Omental fat pad (tissue), 3 donors: ENCODE measurements at regions not wholly inside any gene's neighbourhood (a gene's known extent, or its start where the extent isn't known, plus 50 kb on each side); places are given as distances from the start of the nearest gene placed in this dataset.

Experiments
- ATAC-seq: fragments of 150-250 bp; one replicate; pipeline ENCODE4 v1.9.1; 2016; ENCODE audit warnings: mild to moderate bottlenecking, moderate library complexity; ENCODE audit not compliant: low FRiP score
- DNase-seq: peaks from one replicate; pipeline ENCODE4 v3.0.0-alpha.2; 2019; ENCODE audit warnings: low spot score
- TF ChIP-seq, protein P1 (sequence below), 3 donors: fragments of 450-650 bp; IDR thresholded peaks; one replicate each; pipeline ENCODE4 v1.5.1; 2016 to 2017; ENCODE audit warnings: antibody characterized with exemption in 3 of 3, mild to moderate bottlenecking in 3 of 3, moderate library complexity in 2 of 3

DNA sequence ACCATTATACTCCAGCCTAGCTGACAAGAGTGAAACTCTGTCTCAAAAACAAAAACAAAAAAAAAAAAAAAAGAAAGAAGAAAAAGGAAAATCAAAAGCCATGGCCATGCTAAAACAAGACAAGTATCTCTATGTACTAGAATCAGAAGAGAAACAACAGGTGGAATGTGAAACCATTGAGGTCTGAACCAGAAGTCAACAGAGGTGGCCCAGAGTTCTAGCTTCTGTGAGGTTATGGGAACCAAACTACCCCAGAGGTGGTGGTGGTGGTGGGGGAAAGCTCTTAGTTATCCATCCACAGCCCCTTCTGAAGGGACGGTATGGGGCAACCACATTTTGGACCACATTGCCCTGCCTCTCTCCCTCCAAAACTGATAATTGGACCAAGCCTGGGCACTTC is 59.5 kb upstream of the ZNF366 start:
- no peak for DNase-seq
- ATAC-seq, result no peak
- TF ChIP-seq, protein P1, sequence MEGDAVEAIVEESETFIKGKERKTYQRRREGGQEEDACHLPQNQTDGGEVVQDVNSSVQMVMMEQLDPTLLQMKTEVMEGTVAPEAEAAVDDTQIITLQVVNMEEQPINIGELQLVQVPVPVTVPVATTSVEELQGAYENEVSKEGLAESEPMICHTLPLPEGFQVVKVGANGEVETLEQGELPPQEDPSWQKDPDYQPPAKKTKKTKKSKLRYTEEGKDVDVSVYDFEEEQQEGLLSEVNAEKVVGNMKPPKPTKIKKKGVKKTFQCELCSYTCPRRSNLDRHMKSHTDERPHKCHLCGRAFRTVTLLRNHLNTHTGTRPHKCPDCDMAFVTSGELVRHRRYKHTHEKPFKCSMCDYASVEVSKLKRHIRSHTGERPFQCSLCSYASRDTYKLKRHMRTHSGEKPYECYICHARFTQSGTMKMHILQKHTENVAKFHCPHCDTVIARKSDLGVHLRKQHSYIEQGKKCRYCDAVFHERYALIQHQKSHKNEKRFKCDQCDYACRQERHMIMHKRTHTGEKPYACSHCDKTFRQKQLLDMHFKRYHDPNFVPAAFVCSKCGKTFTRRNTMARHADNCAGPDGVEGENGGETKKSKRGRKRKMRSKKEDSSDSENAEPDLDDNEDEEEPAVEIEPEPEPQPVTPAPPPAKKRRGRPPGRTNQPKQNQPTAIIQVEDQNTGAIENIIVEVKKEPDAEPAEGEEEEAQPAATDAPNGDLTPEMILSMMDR (IDR thresholded peaks at IDR 0.05), result no peak

DNA sequence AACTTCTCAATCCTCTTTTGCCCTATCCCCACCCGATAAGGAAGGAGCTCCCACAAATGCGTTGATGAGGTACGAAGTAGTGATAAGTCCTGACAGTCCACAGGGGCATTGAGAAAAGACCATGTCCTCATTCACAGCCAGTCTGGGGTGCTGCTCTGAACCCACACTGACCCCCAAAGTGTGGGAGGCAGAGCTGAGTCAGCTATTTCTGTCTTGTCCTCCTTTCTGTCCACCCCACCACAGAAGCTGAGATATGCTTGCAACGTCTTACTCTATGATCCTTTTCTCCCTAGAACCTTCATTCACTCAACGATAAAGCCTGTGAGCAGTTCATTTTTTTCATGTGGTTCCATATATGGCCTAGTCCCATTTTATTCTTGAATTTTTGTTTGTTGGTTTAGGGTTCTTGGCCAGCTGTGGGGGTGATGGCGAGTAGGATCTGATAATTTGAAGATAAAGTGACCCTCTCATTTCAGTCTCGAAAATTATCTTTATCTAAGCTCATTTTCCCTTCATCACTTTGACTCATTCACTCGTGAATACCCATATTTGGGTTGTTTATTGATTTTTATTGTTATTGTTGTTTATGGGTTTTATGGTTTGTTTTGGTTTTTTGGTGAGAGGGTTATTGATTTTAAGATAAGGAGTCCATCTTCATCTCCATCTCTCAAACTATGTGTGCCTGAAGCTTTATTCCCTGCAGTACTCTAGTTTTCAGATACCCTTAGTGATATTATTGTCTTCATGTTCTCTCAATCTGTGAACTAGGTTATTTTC is 58.5 kb upstream of the ZNF366 start:
- DNase-seq, result no peak
- TF ChIP-seq, protein P1 (IDR thresholded peaks at IDR 0.05), result no peak
- ATAC-seq, result no peak

DNA sequence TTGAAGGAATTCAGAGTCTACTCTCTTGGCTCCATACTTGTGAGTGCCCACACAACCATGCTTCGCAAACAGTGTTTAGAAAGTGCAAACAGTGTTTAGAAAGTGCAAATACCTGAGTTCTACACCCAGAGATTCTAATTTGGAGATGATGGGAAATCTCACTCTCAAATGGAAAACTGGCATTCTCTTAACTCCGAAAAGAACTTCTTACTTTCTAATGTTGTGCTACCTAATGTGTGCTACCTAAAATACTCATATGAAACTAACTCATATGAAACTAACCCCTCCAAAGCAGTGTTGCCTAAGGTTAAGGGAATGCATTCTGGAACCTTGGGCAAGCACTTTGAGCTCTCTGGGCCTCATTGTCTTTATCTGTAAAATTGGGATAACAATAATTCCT is 55.5 kb upstream of the ZNF366 start:
- DNase-seq (no peak), ATAC-seq (no peak)
- TF ChIP-seq, protein P1 (IDR thresholded peaks at IDR 0.05), result no peak

DNA sequence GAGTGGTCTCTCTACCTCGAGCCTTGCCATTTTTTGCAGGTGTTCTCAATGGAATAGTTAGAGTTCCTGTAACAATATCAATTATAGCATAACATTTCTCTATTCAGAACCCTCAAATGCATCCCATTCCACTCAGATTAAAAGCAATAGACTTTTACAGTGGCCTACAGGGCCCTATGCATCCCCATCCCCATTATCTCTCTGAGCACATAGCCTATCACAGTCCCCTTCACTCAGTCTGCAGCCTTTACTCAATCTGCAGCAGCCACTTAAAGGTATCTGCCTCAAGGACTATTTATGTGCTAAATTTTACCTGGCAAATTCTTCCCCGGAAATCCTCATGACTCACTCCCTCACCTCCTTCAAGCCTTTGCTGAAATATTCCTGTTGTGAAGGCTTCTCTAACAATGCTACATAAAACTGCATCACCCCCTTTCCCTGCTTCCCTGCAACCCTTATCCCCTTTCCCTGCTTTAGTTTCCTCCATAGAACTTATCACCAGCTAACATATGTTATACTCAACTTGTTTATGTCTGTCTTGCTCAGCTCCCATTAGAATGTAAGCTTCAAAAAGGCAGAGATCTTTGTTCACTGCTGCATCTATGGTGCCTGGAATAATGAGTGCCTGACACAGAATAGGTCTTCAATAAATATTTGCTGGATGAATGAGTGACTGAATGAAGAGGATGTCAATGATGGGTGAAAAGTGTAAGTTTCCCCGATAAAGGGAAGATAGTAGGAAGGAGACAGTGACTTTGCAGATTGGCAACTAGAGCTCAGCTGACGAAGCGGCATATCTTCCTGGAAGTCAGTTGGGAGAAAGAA is 54.1 kb upstream of the ZNF366 start:
- ATAC-seq (no peak), DNase-seq (no peak)
- TF ChIP-seq, protein P1 (IDR thresholded peaks at IDR 0.05), result no peak

DNA sequence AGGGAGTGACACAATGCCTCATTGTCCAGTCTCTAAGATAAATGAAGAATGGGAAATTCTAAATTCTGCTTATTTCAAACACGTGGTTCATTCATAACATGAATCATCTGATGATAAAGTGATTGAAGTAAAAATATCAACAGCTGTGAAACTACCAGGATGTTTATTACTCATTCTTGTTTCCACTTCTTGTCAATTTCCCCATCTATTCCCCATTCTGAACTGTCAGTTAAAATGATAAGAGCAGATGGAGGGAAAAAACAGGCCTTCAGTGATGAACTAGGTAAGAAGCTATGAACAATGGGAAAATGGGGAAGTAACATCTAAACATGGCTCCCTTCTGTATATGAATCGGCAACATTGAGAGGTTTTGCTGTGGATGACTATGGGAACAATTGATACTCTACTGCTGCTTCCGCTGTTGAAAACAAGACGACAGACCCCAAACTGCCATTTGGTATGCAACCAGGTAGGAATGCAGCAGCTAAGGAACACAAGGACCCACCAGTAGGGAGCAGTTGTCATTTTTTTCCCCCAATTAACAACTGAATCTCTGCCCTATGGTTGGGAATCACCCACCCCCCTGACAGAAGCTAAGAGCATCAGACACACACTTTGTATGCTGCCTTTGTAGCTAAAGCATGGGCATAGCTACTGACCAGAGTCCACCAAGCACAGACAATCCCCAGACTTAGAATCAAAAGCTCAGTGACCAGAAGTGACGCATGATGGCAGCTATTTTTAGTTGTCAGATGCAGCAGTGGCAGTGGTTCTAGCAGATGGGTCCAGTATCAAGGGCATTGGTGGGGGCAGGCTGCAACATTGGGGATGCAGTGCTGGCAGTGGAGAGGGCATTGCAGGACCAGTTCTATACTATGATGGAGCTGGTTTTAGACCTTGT is 52.9 kb upstream of the ZNF366 start:
- ATAC-seq (no peak), DNase-seq (no peak)
- TF ChIP-seq, protein P1 (IDR thresholded peaks at IDR 0.05), result no peak

DNA sequence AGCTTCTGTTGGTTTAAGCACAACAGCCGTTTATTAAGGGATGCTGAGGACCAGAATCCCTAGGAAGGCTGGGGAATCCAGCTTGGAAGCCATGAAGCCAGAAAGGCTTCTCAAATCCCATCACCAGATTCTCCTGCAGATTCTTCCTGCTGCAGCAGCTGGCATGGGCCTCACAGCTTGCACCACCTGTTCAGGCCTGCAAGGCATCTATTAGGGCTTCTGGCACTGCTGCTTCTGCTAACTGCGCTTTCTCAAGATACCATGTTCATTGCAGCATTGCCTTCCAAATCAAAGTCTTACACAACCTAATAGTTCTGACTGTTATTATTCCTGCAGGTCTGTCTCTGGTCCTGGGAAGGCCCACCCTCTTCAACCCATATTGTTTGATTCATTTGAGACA is 51.2 kb upstream of the ZNF366 start:
- TF ChIP-seq, protein P1 (IDR thresholded peaks at IDR 0.05), result no peak

More for the DNA sequence above, 51.2 kb upstream of the ZNF366 start:
- DNase-seq (no peak), ATAC-seq (no peak)
